ENCODE measurements at regions not wholly inside any gene's neighbourhood (a gene's known extent, or its start where the extent isn't known, plus 50 kb on each side); places are given as distances from the start of the nearest gene placed in this dataset.

- Histone ChIP-seq H3K79me2 (ENCODE audit: control insufficient read depth, insufficient read depth, low read length) (no peaks in the 10 kb centered on the region), H3K9me1 (ENCODE audit: control insufficient read depth, insufficient read depth, low read length) (no peaks in the 10 kb centered on the region), H3K4me1 (replicated peaks in 1 of 2; ENCODE audit: control insufficient read depth in 2 of 2, insufficient read depth in 2 of 2, low read length in 2 of 2) (no peaks in the 10 kb centered on the region; a peak in 1 of 5 replicates), H4K20me1 (replicated peaks; ENCODE audit: control insufficient read depth, insufficient read depth, low read length) (no peaks in the 10 kb centered on the region), H3K27ac (ENCODE audit: extremely low read depth, low read depth, low read length) (no peak overlapping the region), H3K9me3 (replicated peaks; ENCODE audit: control insufficient read depth, insufficient read depth, low read depth, low read length) (no peaks in the 10 kb centered on the region; the same call in 1 of the 2 replicates), H3K36me3 (ENCODE audit: control insufficient read depth, insufficient read depth, low read length) (no peaks in the 10 kb centered on the region), H3K9ac (ENCODE audit: insufficient read depth in 1 of 2, low read depth in 2 of 2, low read length in 2 of 2) (no peak overlapping the region), H2AFZ (ENCODE audit: low read depth, low read length) (no peak overlapping the region), H3K4me3 (no peak overlapping the region), H3K4me2 (ENCODE audit: insufficient read depth, low read length) (no peak overlapping the region), H3K27me3 (ENCODE audit: control insufficient read depth in 2 of 2, insufficient read depth in 2 of 2, low read length in 2 of 2) (peaks cover 0 to 10% of the 10 kb centered on the region in 2 experiments; a peak in 3 of 5 replicates)
- 27% methylated on average over 4 of the region's 4 CpGs for WGBS (ENCODE audit: insufficient coverage, low coverage, missing lambda C conversion rate)
- ChIA-PET POLR2A (interaction anchor here (1.2 to 1.8 kb wide), 3 partner anchors 10 to 13 kb away, joined by 3 to 5 read pairs (median 4); no protein-coding TSS in a partner anchor), CTCF (ENCODE audit: low intra/inter-chr PET ratio) (no interaction called here)
- TF ChIP-seq NFIC (IDR thresholded peaks at IDR 0.05), result no peak
- peak; percentile 97 for TF ChIP-seq RBM25 (IDR thresholded peaks at IDR 0.05; ENCODE audit: low read depth, low read length, severe bottlenecking)
- ATAC-seq (no peak), FAIRE-seq (no peak), DNase-seq (ENCODE audit: extremely low read depth in 1 of 4, low spot score in 3 of 4) (no peak)
- in situ Hi-C loops (cut with MboI) (no loop called here), intact Hi-C loops (cut with micrococcal nuclease) (no loop called here)
- BruUV-seq (replicated peaks), result no TSS peak
Observed at GRCh38 chr19:34824686-34825085, 51.7 kb upstream of the ZNF599 start.
